ENCODE measurements at regions not wholly inside any gene's neighbourhood (a gene's known extent, or its start where the extent isn't known, plus 50 kb on each side); places are given as distances from the start of the nearest gene placed in this dataset.

DNA sequence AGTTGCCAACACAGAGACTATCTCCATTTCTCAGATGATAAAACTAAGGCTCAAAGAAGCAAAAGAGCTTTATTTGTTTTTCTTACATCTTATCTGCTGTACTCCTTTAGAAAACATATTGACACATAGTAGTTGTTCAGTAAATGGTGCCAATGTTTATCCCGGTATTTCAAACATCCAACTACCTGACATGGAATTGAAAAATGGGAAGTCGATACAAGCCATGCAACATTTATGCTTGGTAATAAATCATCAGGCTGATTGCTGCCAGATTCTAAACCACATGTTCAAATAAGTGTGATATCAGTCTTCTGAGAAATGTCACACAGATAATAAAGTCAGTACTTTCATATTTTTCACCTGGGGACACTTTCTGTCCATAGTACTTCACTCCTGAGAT is 65.8 kb upstream of the C10orf120 start:
- H4K20me1 ChIP-seq (ENCODE audit: control insufficient read depth, extremely low read depth, insufficient read depth, low read length) = no peaks in the 10 kb centered on the region

GRCh38 chr10:122756656-122757055 is 57.0 kb upstream of the C10orf120 start:
- no peak for FAIRE-seq
- no peaks in the 10 kb centered on the region for H3K79me2 ChIP-seq (ENCODE audit: control insufficient read depth, insufficient read depth, low read length)
- H3K27me3 ChIP-seq (ENCODE audit: control insufficient read depth, extremely low read depth, insufficient read depth, low read length) = no peaks in the 10 kb centered on the region
- H3K27ac ChIP-seq (ENCODE audit: control insufficient read depth, insufficient read depth, low read length) = no peak overlapping the region
- TF ChIP-seq, protein P1, sequence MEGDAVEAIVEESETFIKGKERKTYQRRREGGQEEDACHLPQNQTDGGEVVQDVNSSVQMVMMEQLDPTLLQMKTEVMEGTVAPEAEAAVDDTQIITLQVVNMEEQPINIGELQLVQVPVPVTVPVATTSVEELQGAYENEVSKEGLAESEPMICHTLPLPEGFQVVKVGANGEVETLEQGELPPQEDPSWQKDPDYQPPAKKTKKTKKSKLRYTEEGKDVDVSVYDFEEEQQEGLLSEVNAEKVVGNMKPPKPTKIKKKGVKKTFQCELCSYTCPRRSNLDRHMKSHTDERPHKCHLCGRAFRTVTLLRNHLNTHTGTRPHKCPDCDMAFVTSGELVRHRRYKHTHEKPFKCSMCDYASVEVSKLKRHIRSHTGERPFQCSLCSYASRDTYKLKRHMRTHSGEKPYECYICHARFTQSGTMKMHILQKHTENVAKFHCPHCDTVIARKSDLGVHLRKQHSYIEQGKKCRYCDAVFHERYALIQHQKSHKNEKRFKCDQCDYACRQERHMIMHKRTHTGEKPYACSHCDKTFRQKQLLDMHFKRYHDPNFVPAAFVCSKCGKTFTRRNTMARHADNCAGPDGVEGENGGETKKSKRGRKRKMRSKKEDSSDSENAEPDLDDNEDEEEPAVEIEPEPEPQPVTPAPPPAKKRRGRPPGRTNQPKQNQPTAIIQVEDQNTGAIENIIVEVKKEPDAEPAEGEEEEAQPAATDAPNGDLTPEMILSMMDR (optimal IDR thresholded peaks at IDR 0.05 in 1 of 3, IDR thresholded peaks at IDR 0.05 in 1 of 3, conservative IDR thresholded peaks at IDR 0.05 in 1 of 3; ENCODE audit: extremely low read depth in 1 of 3, insufficient read depth in 2 of 3, low read length in 3 of 3) = no peak
- no peak for TF ChIP-seq EZH2 (IDR thresholded peaks at IDR 0.05; ENCODE audit: low read length)
- H3K9me1 ChIP-seq (ENCODE audit: control insufficient read depth, extremely low read depth, insufficient read depth, low read length) = no peaks in the 10 kb centered on the region
- no peak overlapping the region for H3K4me2 ChIP-seq (ENCODE audit: control insufficient read depth, extremely low read depth, insufficient read depth, low read depth, low read length)
- no peak for DNase-seq (ENCODE audit: low read depth, low spot score)
- no peaks in the 10 kb centered on the region for H3K4me1 ChIP-seq (ENCODE audit: control insufficient read depth, extremely low read depth, insufficient read depth, low read length)
- H3K4me3 ChIP-seq (ENCODE audit: control insufficient read depth in 2 of 3, extremely low read depth in 1 of 3, insufficient read depth in 2 of 3, low read depth in 1 of 3, low read length in 3 of 3) = no peak overlapping the region
- H4K20me1 ChIP-seq (ENCODE audit: control insufficient read depth, extremely low read depth, insufficient read depth, low read length) = no peaks in the 10 kb centered on the region
- H2AFZ ChIP-seq (ENCODE audit: control insufficient read depth, low read length) = no peak overlapping the region
- H3K9ac ChIP-seq (ENCODE audit: control insufficient read depth, extremely low read depth, insufficient read depth, low read length) = no peak overlapping the region
- H3K36me3 ChIP-seq (ENCODE audit: control insufficient read depth in 2 of 2, extremely low read depth in 1 of 2, insufficient read depth in 2 of 2, low read length in 2 of 2) = no peaks in the 10 kb centered on the region
- peaks cover 2% of the 10 kb centered on the region for H3K9me3 ChIP-seq (ENCODE audit: control insufficient read depth, low read depth, low read length)
- dilution Hi-C loops (cut with MboI; ENCODE audit: extremely low pct_ligation_motif_present, low sequenced_read_pairs) = no loop called here

More for the DNA sequence above, 65.8 kb upstream of the C10orf120 start:
- Histone ChIP-seq H3K79me2 (ENCODE audit: control insufficient read depth, insufficient read depth, low read length) (no peaks in the 10 kb centered on the region), H3K9me3 (ENCODE audit: control insufficient read depth, low read depth, low read length) (no peaks in the 10 kb centered on the region), H3K9me1 (ENCODE audit: control insufficient read depth, extremely low read depth, insufficient read depth, low read length) (no peaks in the 10 kb centered on the region), H2AFZ (ENCODE audit: control insufficient read depth, low read length) (no peak overlapping the region), H3K4me3 (ENCODE audit: control insufficient read depth in 2 of 3, extremely low read depth in 1 of 3, insufficient read depth in 2 of 3, low read depth in 1 of 3, low read length in 3 of 3) (no peak overlapping the region), H3K36me3 (ENCODE audit: control insufficient read depth in 2 of 2, extremely low read depth in 1 of 2, insufficient read depth in 2 of 2, low read length in 2 of 2) (no peaks in the 10 kb centered on the region), H3K4me1 (ENCODE audit: control insufficient read depth, extremely low read depth, insufficient read depth, low read length) (no peaks in the 10 kb centered on the region), H3K9ac (ENCODE audit: control insufficient read depth, extremely low read depth, insufficient read depth, low read length) (no peak overlapping the region), H3K4me2 (ENCODE audit: control insufficient read depth, extremely low read depth, insufficient read depth, low read depth, low read length) (no peak overlapping the region), H3K27ac (ENCODE audit: control insufficient read depth, insufficient read depth, low read length) (no peak overlapping the region), H3K27me3 (ENCODE audit: control insufficient read depth, extremely low read depth, insufficient read depth, low read length) (peaks cover 2% of the 10 kb centered on the region)
- dilution Hi-C loops (cut with MboI; ENCODE audit: extremely low pct_ligation_motif_present, low sequenced_read_pairs) = no loop called here
- TF ChIP-seq, protein P1 (optimal IDR thresholded peaks at IDR 0.05 in 1 of 3, IDR thresholded peaks at IDR 0.05 in 1 of 3, conservative IDR thresholded peaks at IDR 0.05 in 1 of 3; ENCODE audit: extremely low read depth in 1 of 3, insufficient read depth in 2 of 3, low read length in 3 of 3) = no peak
- no peak for FAIRE-seq
- DNase-seq (ENCODE audit: low read depth, low spot score) = no peak
